GM19238 (cell line): ENCODE measurements at regions not wholly inside any gene's neighbourhood (a gene's known extent, or its start where the extent isn't known, plus 50 kb on each side); places are given as distances from the start of the nearest gene placed in this dataset.
"Not testable (repeated sequence)": the region's sequence is repeated elsewhere in the genome, so short reads cannot be mapped to it uniquely, and the experiment has no call there.

Experiments used
- DNase-seq: peaks from one replicate; pipeline ENCODE4 v3.0.0; 2011; ENCODE audit warnings: low spot score; ENCODE audit not compliant: insufficient read length

GRCh38 chr14:46147452-46147851 lies 504.1 kb downstream of the RPL10L start:
- no peak for DNase-seq

- no peak for DNase-seq
These were observed 504.6 kb downstream of the RPL10L start for GRCh38 chr14:46147024-46147423.

GRCh38 chr14:46140445-46140844 lies 511.1 kb downstream of the RPL10L start:
- no peak for DNase-seq

GRCh38 chr14:46139649-46140048 lies 511.9 kb downstream of the RPL10L start:
- DNase-seq: no peak

GRCh38 chr14:46137786-46138185 lies 513.8 kb downstream of the RPL10L start:
- DNase-seq: no peak

GRCh38 chr14:46136456-46136855 lies 515.1 kb downstream of the RPL10L start:
- DNase-seq: no peak

GRCh38 chr14:46108228-46108627 lies 543.4 kb downstream of the RPL10L start:
- no peak for DNase-seq

- not testable (repeated sequence) for DNase-seq
These were observed 550.7 kb downstream of the RPL10L start for GRCh38 chr14:46100901-46101300.

GRCh38 chr14:46091819-46092218 lies 559.8 kb downstream of the RPL10L start:
- no peak for DNase-seq

- no peak for DNase-seq
These were observed 564.0 kb downstream of the RPL10L start for GRCh38 chr14:46087604-46088003.

GRCh38 chr14:46074061-46074460 lies 577.5 kb downstream of the RPL10L start:
- no peak for DNase-seq

GRCh38 chr14:46063872-46064271 lies 587.7 kb downstream of the RPL10L start:
- no peak for DNase-seq

- no peak for DNase-seq
These were observed 592.5 kb downstream of the RPL10L start for GRCh38 chr14:46058964-46059563.

- DNase-seq: no peak
These were observed 593.8 kb downstream of the RPL10L start for GRCh38 chr14:46057799-46058198.

GRCh38 chr14:46054526-46054925 lies 597.1 kb downstream of the RPL10L start:
- DNase-seq: no peak

GRCh38 chr14:46053221-46053620 lies 598.4 kb downstream of the RPL10L start:
- no peak for DNase-seq

- no peak for DNase-seq
These were observed 599.8 kb downstream of the RPL10L start for GRCh38 chr14:46051796-46052195.

GRCh38 chr14:46048127-46048526 lies 603.5 kb downstream of the RPL10L start:
- no peak for DNase-seq

- no peak for DNase-seq
These were observed 615.5 kb downstream of the RPL10L start for GRCh38 chr14:46036099-46036498.

GRCh38 chr14:46034305-46034704 lies 617.3 kb downstream of the RPL10L start:
- no peak for DNase-seq

- DNase-seq: no peak
These were observed 632.6 kb downstream of the RPL10L start for GRCh38 chr14:46018846-46019420.

- DNase-seq: no peak
These were observed 643.2 kb downstream of the RPL10L start for GRCh38 chr14:46008348-46008747.

GRCh38 chr14:45998554-45998953 lies 653.0 kb downstream of the RPL10L start:
- no peak for DNase-seq
